ENCODE measurements at regions not wholly inside any gene's neighbourhood (a gene's known extent, or its start where the extent isn't known, plus 50 kb on each side); places are given as distances from the start of the nearest gene placed in this dataset.

GRCh38 chr7:67675971-67676370 lies 679.3 kb downstream of the TYW1 start:
- TF ChIP-seq EZH2 (IDR thresholded peaks at IDR 0.05), result no peak
- TF ChIP-seq POLR2AphosphoS5 (IDR thresholded peaks at IDR 0.05; ENCODE audit: borderline replicate concordance, low read depth, low read length), result no peak
- TF ChIP-seq FOXP2 (optimal IDR thresholded peaks at IDR 0.05; ENCODE audit: control extremely low read depth, extremely low read length, insufficient read depth), result no peak
